ENCODE measurements at regions not wholly inside any gene's neighbourhood (a gene's known extent, or its start where the extent isn't known, plus 50 kb on each side); places are given as distances from the start of the nearest gene placed in this dataset.
A peak's percentile ranks its signal among the peaks of the same experiment; 100 is the strongest.

GRCh38 chrX:21056622-21057021 lies 317.6 kb upstream of the CNKSR2 start:
- no peak for DNase-seq

- DNase-seq, result no peak
Observed at GRCh38 chrX:21047034-21047455, 327.2 kb upstream of the CNKSR2 start.

- DNase-seq, result no peak
Observed at GRCh38 chrX:21014326-21014725, 359.9 kb upstream of the CNKSR2 start.

GRCh38 chrX:21004835-21005234 lies 369.4 kb upstream of the CNKSR2 start:
- no peak for DNase-seq

- DNase-seq, result no peak
Observed at GRCh38 chrX:20995829-20996228, 378.4 kb upstream of the CNKSR2 start.

- DNase-seq, result no peak
Observed at GRCh38 chrX:20989361-20989760, 384.9 kb upstream of the CNKSR2 start.

- no peak for DNase-seq
Observed at GRCh38 chrX:20988804-20989203, 385.4 kb upstream of the CNKSR2 start.

- no peak for DNase-seq
Observed at GRCh38 chrX:20988118-20988517, 386.1 kb upstream of the CNKSR2 start.

- DNase-seq, result no peak
Observed at GRCh38 chrX:20980426-20980825, 393.8 kb upstream of the CNKSR2 start.

GRCh38 chrX:20974326-20974725 lies 399.9 kb upstream of the CNKSR2 start:
- no peak for DNase-seq

GRCh38 chrX:20973038-20973437 lies 401.2 kb upstream of the CNKSR2 start:
- DNase-seq, result no peak

- no peak for DNase-seq
Observed at GRCh38 chrX:20971250-20971649, 403.0 kb upstream of the CNKSR2 start.

GRCh38 chrX:20969565-20969964 lies 404.7 kb upstream of the CNKSR2 start:
- no peak for DNase-seq

- no peak for DNase-seq
Observed at GRCh38 chrX:20968996-20969395, 405.2 kb upstream of the CNKSR2 start.

- no peak for DNase-seq
Observed at GRCh38 chrX:20967725-20968124, 406.5 kb upstream of the CNKSR2 start.

GRCh38 chrX:20965270-20966044 lies 408.8 kb upstream of the CNKSR2 start:
- no peak for DNase-seq

GRCh38 chrX:20954014-20954413 lies 420.2 kb upstream of the CNKSR2 start:
- no peak for DNase-seq

GRCh38 chrX:20952180-20952579 lies 422.0 kb upstream of the CNKSR2 start:
- DNase-seq, result no peak

- no peak for DNase-seq
Observed at GRCh38 chrX:20951016-20951810, 423.0 kb upstream of the CNKSR2 start.

GRCh38 chrX:20947411-20947912 lies 426.8 kb upstream of the CNKSR2 start:
- no peak for DNase-seq

- peak; percentile 21 for DNase-seq
Observed at GRCh38 chrX:20913760-20914159, 460.5 kb upstream of the CNKSR2 start.

GRCh38 chrX:20906571-20906970 lies 467.6 kb upstream of the CNKSR2 start:
- no peak for DNase-seq

GRCh38 chrX:20884565-20884964 lies 489.7 kb upstream of the CNKSR2 start:
- no peak for DNase-seq

GRCh38 chrX:20863649-20864048 lies 510.6 kb upstream of the CNKSR2 start:
- no peak for DNase-seq

All from stimulated activated CD8-positive, alpha-beta memory T cell treated with anti-CD3 and anti-CD28 coated beads, Interleukin-4, amount 100 ng/mL, for 48 hours (primary cell).